Putamen (tissue), 1 donor: ENCODE measurements at regions not wholly inside any gene's neighbourhood (a gene's known extent, or its start where the extent isn't known, plus 50 kb on each side); places are given as distances from the start of the nearest gene placed in this dataset.
"Not testable (repeated sequence)": the region's sequence is repeated elsewhere in the genome, so short reads cannot be mapped to it uniquely, and the experiment has no call there.

ENCODE experiments used
- DNase-seq: peaks from one replicate; pipeline ENCODE4 v3.0.0-alpha.2; 2016; ENCODE audit warnings: low spot score

GRCh38 chr12:84382486-84382885, 530.1 kb downstream of the SLC6A15 start:
- DNase-seq: not testable (repeated sequence)

GRCh38 chr12:84376320-84376719, 536.3 kb downstream of the SLC6A15 start:
- no peak for DNase-seq

GRCh38 chr12:84375449-84376170, 537.0 kb downstream of the SLC6A15 start:
- no peak for DNase-seq

GRCh38 chr12:84362552-84362897, 550.1 kb downstream of the SLC6A15 start:
- DNase-seq: no peak

GRCh38 chr12:84361651-84362551, 550.7 kb downstream of the SLC6A15 start:
- DNase-seq: no peak

- DNase-seq: no peak
Observed at GRCh38 chr12:84357314-84357713, 555.3 kb downstream of the SLC6A15 start.

GRCh38 chr12:84356224-84356623, 556.4 kb downstream of the SLC6A15 start:
- DNase-seq: no peak

GRCh38 chr12:84355561-84355960, 557.0 kb downstream of the SLC6A15 start:
- no peak for DNase-seq

GRCh38 chr12:84348582-84348981, 564.0 kb downstream of the SLC6A15 start:
- DNase-seq: no peak

- no peak for DNase-seq
Observed at GRCh38 chr12:84341467-84342193, 571.0 kb downstream of the SLC6A15 start.

GRCh38 chr12:84336231-84336630, 576.4 kb downstream of the SLC6A15 start:
- DNase-seq: no peak

GRCh38 chr12:84329938-84330337, 582.7 kb downstream of the SLC6A15 start:
- no peak for DNase-seq

GRCh38 chr12:84315926-84316325, 596.7 kb downstream of the SLC6A15 start:
- DNase-seq: no peak

GRCh38 chr12:84313323-84313675, 599.3 kb downstream of the SLC6A15 start:
- DNase-seq: no peak

- no peak for DNase-seq
Observed at GRCh38 chr12:84308211-84308610, 604.4 kb downstream of the SLC6A15 start.

GRCh38 chr12:84305144-84305543, 607.5 kb downstream of the SLC6A15 start:
- DNase-seq: no peak

- no peak for DNase-seq
Observed at GRCh38 chr12:84294246-84294645, 618.4 kb downstream of the SLC6A15 start.

- DNase-seq: no peak
Observed at GRCh38 chr12:84290168-84290567, 622.4 kb downstream of the SLC6A15 start.

GRCh38 chr12:84277986-84278385, 634.6 kb downstream of the SLC6A15 start:
- DNase-seq: no peak

GRCh38 chr12:84276215-84276614, 636.4 kb downstream of the SLC6A15 start:
- DNase-seq: no peak

GRCh38 chr12:84272324-84272723, 640.3 kb downstream of the SLC6A15 start:
- no peak for DNase-seq

- no peak for DNase-seq
Observed at GRCh38 chr12:84270470-84271140, 642.0 kb downstream of the SLC6A15 start.
